Ectodermal cell (in vitro differentiated cells): ENCODE measurements at regions not wholly inside any gene's neighbourhood (a gene's known extent, or its start where the extent isn't known, plus 50 kb on each side); places are given as distances from the start of the nearest gene placed in this dataset.

Source experiments
- H3K27ac ChIP-seq: 2 replicates; pipeline ENCODE4 v1.7.0; 2013; ENCODE audit warnings: mild to moderate bottlenecking, low read depth, low read length; ENCODE audit not compliant: insufficient read depth, poor library complexity, severe bottlenecking
- H3K27me3 ChIP-seq: 2 replicates; pipeline ENCODE4 v1.7.0; 2013; ENCODE audit warnings: mild to moderate bottlenecking, low read length; ENCODE audit not compliant: insufficient read depth, control insufficient read depth, poor library complexity, severe bottlenecking
- H3K36me3 ChIP-seq: one replicate; pipeline ENCODE4 v1.7.0; 2013; ENCODE audit warnings: low read length; ENCODE audit not compliant: control insufficient read depth, insufficient read depth
- H3K4me1 ChIP-seq: one replicate; pipeline ENCODE4 v1.7.0; 2013; ENCODE audit warnings: low read length; ENCODE audit not compliant: control insufficient read depth, insufficient read depth
- H3K4me3 ChIP-seq: 2 replicates; pipeline ENCODE4 v1.7.0; 2013; ENCODE audit warnings: low read depth, low read length, control low read depth; ENCODE audit not compliant: insufficient read depth
- H3K9me3 ChIP-seq: 2 replicates; pipeline ENCODE4 v1.7.0; 2013; ENCODE audit warnings: mild to moderate bottlenecking, low read length, moderate library complexity; ENCODE audit not compliant: control insufficient read depth
- WGBS, 2 experiments: methylation state at CpG; one replicate each; pipeline ENCODE4 v1.1.7; 2013; ENCODE audit warnings: missing lambda C conversion rate in 2 of 2; 5-methylcytosine and 5-hydroxymethylcytosine counted together

GRCh38 chr10:101297901-101298486 lies 56.0 kb upstream of the BTRC start:
- Histone ChIP-seq H3K9me3 (no peaks in the 10 kb centered on the region), H3K4me3 (no peak overlapping the region), H3K27me3 (peaks cover 76% of the 10 kb centered on the region), H3K4me1 (peaks cover 13% of the 10 kb centered on the region), H3K27ac (no peak overlapping the region), H3K36me3 (no peaks in the 10 kb centered on the region)
- 11 to 16% methylated on average over 9 of the region's 9 CpGs for WGBS, 2 experiments

GRCh38 chr10:101299211-101299610 lies 54.8 kb upstream of the BTRC start:
- peaks cover 18% of the 10 kb centered on the region for H3K4me1 ChIP-seq
- no peak overlapping the region for H3K27ac ChIP-seq
- H3K9me3 ChIP-seq: no peaks in the 10 kb centered on the region
- H3K27me3 ChIP-seq: peaks cover 65% of the 10 kb centered on the region
- H3K36me3 ChIP-seq: no peaks in the 10 kb centered on the region
- no peak overlapping the region for H3K4me3 ChIP-seq
- 92 to 94% methylated on average over 6 of the region's 6 CpGs for whole genome bisulfite sequencing, 2 experiments

GRCh38 chr10:101301111-101301731 lies 52.7 kb upstream of the BTRC start:
- Histone ChIP-seq H3K36me3 (no peaks in the 10 kb centered on the region), H3K4me1 (peaks cover 37% of the 10 kb centered on the region), H3K9me3 (no peaks in the 10 kb centered on the region), H3K27me3 (peaks cover 50% of the 10 kb centered on the region), H3K4me3 (no peak overlapping the region), H3K27ac (no peak overlapping the region)
- WGBS, 2 experiments: 46 to 51% methylated on average over 2 of the region's 2 CpGs

- no peak overlapping the region for H3K4me3 ChIP-seq
- H3K27me3 ChIP-seq: peaks cover 42% of the 10 kb centered on the region
- WGBS, 2 experiments: 67 to 69% methylated on average over 4 of the region's 4 CpGs
- H3K36me3 ChIP-seq: no peaks in the 10 kb centered on the region
- no peak overlapping the region for H3K27ac ChIP-seq
- no peaks in the 10 kb centered on the region for H3K9me3 ChIP-seq
- H3K4me1 ChIP-seq: peaks cover 43% of the 10 kb centered on the region
Measured at GRCh38 chr10:101303087-101303703, 50.8 kb upstream of the BTRC start.
